ENCODE measurements at regions not wholly inside any gene's neighbourhood (a gene's known extent, or its start where the extent isn't known, plus 50 kb on each side); places are given as distances from the start of the nearest gene placed in this dataset.

GRCh38 chr11:97269527-97269926 lies 879.7 kb downstream of the JRKL start:
- Histone ChIP-seq H3K9me3 (ENCODE audit: control insufficient read depth in 2 of 2, insufficient read depth in 1 of 2, low read depth in 1 of 2, low read length in 1 of 2) (peaks cover 2 to 11% of the 10 kb centered on the region in 2 donors), H3K27ac (ENCODE audit: low read depth in 1 of 3, low read length in 2 of 3) (no peak overlapping the region), H3K36me3 (ENCODE audit: control insufficient read depth in 3 of 3, insufficient read depth in 2 of 3, low read depth in 1 of 3, low read length in 3 of 3) (no peaks in the 10 kb centered on the region), H3K4me1 (ENCODE audit: control insufficient read depth in 3 of 3, insufficient read depth in 2 of 3, low read depth in 1 of 3, low read length in 2 of 3) (no peaks in the 10 kb centered on the region), H3K27me3 (ENCODE audit: control insufficient read depth in 3 of 3, insufficient read depth in 3 of 3, low read length in 3 of 3) (no peaks in the 10 kb centered on the region), H3K4me3 (ENCODE audit: low read depth in 1 of 3, low read length in 3 of 3) (no peak overlapping the region)
- WGBS, 3 donors: 63 to 65% (median 65%) methylated on average over 4 of the region's 4 CpGs
- FAIRE-seq (no peak), DNase-seq (no peak)

GRCh38 chr11:97279341-97279740 lies 889.5 kb downstream of the JRKL start:
- FAIRE-seq (no peak), DNase-seq (no peak)
- Histone ChIP-seq H3K36me3 (ENCODE audit: control insufficient read depth in 3 of 3, insufficient read depth in 2 of 3, low read depth in 1 of 3, low read length in 3 of 3) (no peaks in the 10 kb centered on the region), H3K9me3 (ENCODE audit: control insufficient read depth in 2 of 2, insufficient read depth in 1 of 2, low read depth in 1 of 2, low read length in 1 of 2) (peaks cover 0 to 5% of the 10 kb centered on the region in 2 donors), H3K4me1 (ENCODE audit: control insufficient read depth in 3 of 3, insufficient read depth in 2 of 3, low read depth in 1 of 3, low read length in 2 of 3) (no peaks in the 10 kb centered on the region), H3K27ac (ENCODE audit: low read depth in 1 of 3, low read length in 2 of 3) (no peak overlapping the region), H3K27me3 (ENCODE audit: control insufficient read depth in 3 of 3, insufficient read depth in 3 of 3, low read length in 3 of 3) (no peaks in the 10 kb centered on the region), H3K4me3 (ENCODE audit: low read depth in 1 of 3, low read length in 3 of 3) (no peak overlapping the region)
- whole genome bisulfite sequencing, 3 donors: 88 to 92% (median 91%) methylated on average over 4 of the region's 4 CpGs

- H3K36me3 ChIP-seq (ENCODE audit: control insufficient read depth in 3 of 3, insufficient read depth in 2 of 3, low read depth in 1 of 3, low read length in 3 of 3): no peaks in the 10 kb centered on the region
- H3K27me3 ChIP-seq (ENCODE audit: control insufficient read depth in 3 of 3, insufficient read depth in 3 of 3, low read length in 3 of 3): no peaks in the 10 kb centered on the region
- FAIRE-seq: no peak
Observed at GRCh38 chr11:97280347-97280746, 890.5 kb downstream of the JRKL start.

GRCh38 chr11:97289823-97290222 lies 900.0 kb downstream of the JRKL start:
- Histone ChIP-seq H3K36me3 (ENCODE audit: control insufficient read depth in 3 of 3, insufficient read depth in 2 of 3, low read depth in 1 of 3, low read length in 3 of 3) (no peaks in the 10 kb centered on the region), H3K4me3 (ENCODE audit: low read depth in 1 of 3, low read length in 3 of 3) (no peak overlapping the region), H3K9me3 (ENCODE audit: control insufficient read depth in 2 of 2, insufficient read depth in 1 of 2, low read depth in 1 of 2, low read length in 1 of 2) (no peaks in the 10 kb centered on the region), H3K27me3 (ENCODE audit: control insufficient read depth in 3 of 3, insufficient read depth in 3 of 3, low read length in 3 of 3) (no peaks in the 10 kb centered on the region), H3K27ac (ENCODE audit: low read depth in 1 of 3, low read length in 2 of 3) (no peak overlapping the region), H3K4me1 (ENCODE audit: control insufficient read depth in 3 of 3, insufficient read depth in 2 of 3, low read depth in 1 of 3, low read length in 2 of 3) (no peaks in the 10 kb centered on the region)
- FAIRE-seq (no peak), DNase-seq (no peak)
- WGBS, 3 donors: 72 to 86% (median 76%) methylated on average over 2 of the region's 2 CpGs

More at GRCh38 chr11:97280347-97280746, 890.5 kb downstream of the JRKL start:
- no peak overlapping the region for H3K27ac ChIP-seq (ENCODE audit: low read depth in 1 of 3, low read length in 2 of 3)
- DNase-seq: no peak
- WGBS, 3 donors: 72 to 90% (median 79%) methylated on average over 2 of the region's 2 CpGs
- H3K4me3 ChIP-seq (ENCODE audit: low read depth in 1 of 3, low read length in 3 of 3): no peak overlapping the region
- H3K9me3 ChIP-seq (ENCODE audit: control insufficient read depth in 2 of 2, insufficient read depth in 1 of 2, low read depth in 1 of 2, low read length in 1 of 2): peaks cover 0 to 5% of the 10 kb centered on the region in 2 donors
- no peaks in the 10 kb centered on the region for H3K4me1 ChIP-seq (ENCODE audit: control insufficient read depth in 3 of 3, insufficient read depth in 2 of 3, low read depth in 1 of 3, low read length in 2 of 3)

GRCh38 chr11:97290464-97291041 lies 900.7 kb downstream of the JRKL start:
- H3K4me3 ChIP-seq (ENCODE audit: low read depth in 1 of 3, low read length in 3 of 3): no peak overlapping the region
- 37 to 65% (median 43%) methylated on average over 3 of the region's 3 CpGs for WGBS, 3 donors
- DNase-seq (no peak), FAIRE-seq (no peak)
- H3K9me3 ChIP-seq (ENCODE audit: control insufficient read depth in 2 of 2, insufficient read depth in 1 of 2, low read depth in 1 of 2, low read length in 1 of 2): no peaks in the 10 kb centered on the region
- no peaks in the 10 kb centered on the region for H3K27me3 ChIP-seq (ENCODE audit: control insufficient read depth in 3 of 3, insufficient read depth in 3 of 3, low read length in 3 of 3)
- no peak overlapping the region for H3K27ac ChIP-seq (ENCODE audit: low read depth in 1 of 3, low read length in 2 of 3)
- no peaks in the 10 kb centered on the region for H3K36me3 ChIP-seq (ENCODE audit: control insufficient read depth in 3 of 3, insufficient read depth in 2 of 3, low read depth in 1 of 3, low read length in 3 of 3)
- H3K4me1 ChIP-seq (ENCODE audit: control insufficient read depth in 3 of 3, insufficient read depth in 2 of 3, low read depth in 1 of 3, low read length in 2 of 3): no peaks in the 10 kb centered on the region

- FAIRE-seq: no peak
Observed at GRCh38 chr11:97296301-97296700, 906.5 kb downstream of the JRKL start.

GRCh38 chr11:97309291-97309690 lies 919.5 kb downstream of the JRKL start:
- no peaks in the 10 kb centered on the region for H3K36me3 ChIP-seq (ENCODE audit: control insufficient read depth in 3 of 3, insufficient read depth in 2 of 3, low read depth in 1 of 3, low read length in 3 of 3)
- no peak overlapping the region for H3K4me3 ChIP-seq (ENCODE audit: low read depth in 1 of 3, low read length in 3 of 3)
- no peaks in the 10 kb centered on the region for H3K9me3 ChIP-seq (ENCODE audit: control insufficient read depth in 2 of 2, insufficient read depth in 1 of 2, low read depth in 1 of 2, low read length in 1 of 2)
- no peaks in the 10 kb centered on the region for H3K27me3 ChIP-seq (ENCODE audit: control insufficient read depth in 3 of 3, insufficient read depth in 3 of 3, low read length in 3 of 3)
- DNase-seq (no peak), FAIRE-seq (no peak)
- H3K4me1 ChIP-seq (ENCODE audit: control insufficient read depth in 3 of 3, insufficient read depth in 2 of 3, low read depth in 1 of 3, low read length in 2 of 3): no peaks in the 10 kb centered on the region
- H3K27ac ChIP-seq (ENCODE audit: low read depth in 1 of 3, low read length in 2 of 3): no peak overlapping the region
- WGBS, 3 donors: 56 to 86% (median 75%) methylated on average over 2 of the region's 2 CpGs

More at GRCh38 chr11:97296301-97296700, 906.5 kb downstream of the JRKL start:
- Histone ChIP-seq H3K4me1 (ENCODE audit: control insufficient read depth in 3 of 3, insufficient read depth in 2 of 3, low read depth in 1 of 3, low read length in 2 of 3) (no peaks in the 10 kb centered on the region), H3K36me3 (ENCODE audit: control insufficient read depth in 3 of 3, insufficient read depth in 2 of 3, low read depth in 1 of 3, low read length in 3 of 3) (no peaks in the 10 kb centered on the region), H3K9me3 (ENCODE audit: control insufficient read depth in 2 of 2, insufficient read depth in 1 of 2, low read depth in 1 of 2, low read length in 1 of 2) (no peaks in the 10 kb centered on the region), H3K27ac (ENCODE audit: low read depth in 1 of 3, low read length in 2 of 3) (no peak overlapping the region), H3K27me3 (ENCODE audit: control insufficient read depth in 3 of 3, insufficient read depth in 3 of 3, low read length in 3 of 3) (no peaks in the 10 kb centered on the region), H3K4me3 (ENCODE audit: low read depth in 1 of 3, low read length in 3 of 3) (no peak overlapping the region)
- WGBS, 3 donors: 78 to 86% (median 80%) methylated on average over 5 of the region's 5 CpGs
- DNase-seq: no peak

GRCh38 chr11:97325693-97326092 lies 935.9 kb downstream of the JRKL start:
- DNase-seq: no peak
- H3K27me3 ChIP-seq (ENCODE audit: control insufficient read depth in 3 of 3, insufficient read depth in 3 of 3, low read length in 3 of 3): no peaks in the 10 kb centered on the region
- H3K27ac ChIP-seq (ENCODE audit: low read depth in 1 of 3, low read length in 2 of 3): no peak overlapping the region
- peaks cover 0 to 28% of the 10 kb centered on the region in 2 donors for H3K9me3 ChIP-seq (ENCODE audit: control insufficient read depth in 2 of 2, insufficient read depth in 1 of 2, low read depth in 1 of 2, low read length in 1 of 2)
- 47 to 72% (median 55%) methylated on average over 2 of the region's 2 CpGs for WGBS, 3 donors
- no peak for FAIRE-seq
- H3K4me3 ChIP-seq (ENCODE audit: low read depth in 1 of 3, low read length in 3 of 3): no peak overlapping the region
- no peaks in the 10 kb centered on the region for H3K36me3 ChIP-seq (ENCODE audit: control insufficient read depth in 3 of 3, insufficient read depth in 2 of 3, low read depth in 1 of 3, low read length in 3 of 3)
- no peaks in the 10 kb centered on the region for H3K4me1 ChIP-seq (ENCODE audit: control insufficient read depth in 3 of 3, insufficient read depth in 2 of 3, low read depth in 1 of 3, low read length in 2 of 3)

GRCh38 chr11:97332271-97332670 lies 942.5 kb downstream of the JRKL start:
- WGBS, 3 donors: 25 to 49% (median 45%) methylated on average over 2 of the region's 2 CpGs
- DNase-seq: no peak

More at GRCh38 chr11:97332271-97332670, 942.5 kb downstream of the JRKL start:
- no peak for FAIRE-seq
- H3K27me3 ChIP-seq (ENCODE audit: control insufficient read depth in 3 of 3, insufficient read depth in 3 of 3, low read length in 3 of 3): no peaks in the 10 kb centered on the region
- no peak overlapping the region for H3K4me3 ChIP-seq (ENCODE audit: low read depth in 1 of 3, low read length in 3 of 3)
- H3K4me1 ChIP-seq (ENCODE audit: control insufficient read depth in 3 of 3, insufficient read depth in 2 of 3, low read depth in 1 of 3, low read length in 2 of 3): no peaks in the 10 kb centered on the region
- H3K9me3 ChIP-seq (ENCODE audit: control insufficient read depth in 2 of 2, insufficient read depth in 1 of 2, low read depth in 1 of 2, low read length in 1 of 2): no peaks in the 10 kb centered on the region
- no peak overlapping the region for H3K27ac ChIP-seq (ENCODE audit: low read depth in 1 of 3, low read length in 2 of 3)
- H3K36me3 ChIP-seq (ENCODE audit: control insufficient read depth in 3 of 3, insufficient read depth in 2 of 3, low read depth in 1 of 3, low read length in 3 of 3): no peaks in the 10 kb centered on the region
